ENCODE measurements at regions not wholly inside any gene's neighbourhood (a gene's known extent, or its start where the extent isn't known, plus 50 kb on each side); places are given as distances from the start of the nearest gene placed in this dataset.

DNA sequence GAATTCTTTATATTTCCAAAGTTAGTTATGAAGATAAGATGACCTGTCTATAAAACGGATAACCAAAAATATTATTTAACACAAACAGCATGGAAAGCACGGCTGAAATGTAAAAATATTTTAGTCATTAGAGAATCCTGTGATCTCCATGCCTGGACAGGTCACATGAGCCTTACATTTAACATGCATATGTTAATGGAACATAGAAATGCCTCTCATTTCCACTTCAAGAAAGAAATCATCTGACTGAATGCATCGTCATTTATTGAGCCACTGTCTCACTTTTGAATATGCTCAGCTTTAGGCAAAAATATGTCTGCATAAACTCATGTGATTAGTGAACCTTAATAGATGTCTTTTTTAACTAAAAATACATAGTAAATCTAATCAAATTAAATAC is 115.5 kb upstream of the COL24A1 start:
- no TSS peak for BruUV-seq (replicated peaks)
- ChIA-PET CTCF (no interaction called here), POLR2A (no interaction called here), RAD21 (ENCODE audit: low non-redundant PET in 1 of 2, low total read pairs in 2 of 2, uncharacterized antibody in 2 of 2, unreplicated experiment in 2 of 2) (no interaction called here)
- Histone ChIP-seq H3K9me2 (ENCODE audit: insufficient read depth) (no peaks in the 10 kb centered on the region), H3K4me1 (ENCODE audit: control insufficient read depth in 1 of 2, insufficient read depth in 2 of 2, low read length in 2 of 2) (no peaks in the 10 kb centered on the region), H3K27ac (ENCODE audit: low read depth, low read length) (no peak overlapping the region), H3K27me3 (ENCODE audit: insufficient read depth, low read length) (no peaks in the 10 kb centered on the region), H3K4me3 (replicated peaks in 1 of 2; ENCODE audit: low read depth in 1 of 2, low read length in 2 of 2) (no peak overlapping the region), H4K20me1 (ENCODE audit: insufficient read depth) (no peaks in the 10 kb centered on the region), H3K79me2 (ENCODE audit: insufficient read depth, low read length) (no peaks in the 10 kb centered on the region), H3K4me2 (ENCODE audit: low read length) (no peak overlapping the region), H2AFZ (ENCODE audit: low read depth, low read length, poor library complexity, severe bottlenecking) (no peak overlapping the region), H3K9ac (ENCODE audit: low read length) (no peak overlapping the region), H3K36me3 (ENCODE audit: control insufficient read depth in 1 of 2, insufficient read depth in 2 of 2, low read length in 2 of 2) (no peaks in the 10 kb centered on the region), H3K9me3 (ENCODE audit: control insufficient read depth in 1 of 2, insufficient read depth in 1 of 2, low read depth in 1 of 2, low read length in 2 of 2) (no peaks in the 10 kb centered on the region)
- no peak for ATAC-seq
- intact Hi-C loops (cut with micrococcal nuclease): no loop called here
- DNase-seq (ENCODE audit: low read depth, low spot score): no peak
- TF ChIP-seq, protein P1, sequence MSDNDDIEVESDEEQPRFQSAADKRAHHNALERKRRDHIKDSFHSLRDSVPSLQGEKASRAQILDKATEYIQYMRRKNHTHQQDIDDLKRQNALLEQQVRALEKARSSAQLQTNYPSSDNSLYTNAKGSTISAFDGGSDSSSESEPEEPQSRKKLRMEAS (IDR thresholded peaks at IDR 0.05): no peak
- no peak for TF ChIP-seq YY1 (IDR thresholded peaks at IDR 0.05; ENCODE audit: extremely low read depth, insufficient replicate concordance, low read depth, low read length)
- no peak for TF ChIP-seq EGR1 (IDR thresholded peaks at IDR 0.05; ENCODE audit: low read depth)
- TF ChIP-seq ZNF274 (IDR thresholded peaks at IDR 0.05; ENCODE audit: low read depth, low read length): no peak
- no peak for TF ChIP-seq EZH2phosphoT487 (IDR thresholded peaks at IDR 0.05; ENCODE audit: borderline replicate concordance)
- TF ChIP-seq, protein P2, sequence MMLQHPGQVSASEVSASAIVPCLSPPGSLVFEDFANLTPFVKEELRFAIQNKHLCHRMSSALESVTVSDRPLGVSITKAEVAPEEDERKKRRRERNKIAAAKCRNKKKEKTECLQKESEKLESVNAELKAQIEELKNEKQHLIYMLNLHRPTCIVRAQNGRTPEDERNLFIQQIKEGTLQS (IDR thresholded peaks at IDR 0.05): no peak
- TF ChIP-seq POLR2AphosphoS5 (IDR thresholded peaks at IDR 0.05; ENCODE audit: low read depth, low read length): no peak
- no peak for TF ChIP-seq CEBPB (IDR thresholded peaks at IDR 0.05; ENCODE audit: low read depth)
- TF ChIP-seq SP1 (IDR thresholded peaks at IDR 0.05; ENCODE audit: low read depth): no peak
- TF ChIP-seq, protein P3, sequence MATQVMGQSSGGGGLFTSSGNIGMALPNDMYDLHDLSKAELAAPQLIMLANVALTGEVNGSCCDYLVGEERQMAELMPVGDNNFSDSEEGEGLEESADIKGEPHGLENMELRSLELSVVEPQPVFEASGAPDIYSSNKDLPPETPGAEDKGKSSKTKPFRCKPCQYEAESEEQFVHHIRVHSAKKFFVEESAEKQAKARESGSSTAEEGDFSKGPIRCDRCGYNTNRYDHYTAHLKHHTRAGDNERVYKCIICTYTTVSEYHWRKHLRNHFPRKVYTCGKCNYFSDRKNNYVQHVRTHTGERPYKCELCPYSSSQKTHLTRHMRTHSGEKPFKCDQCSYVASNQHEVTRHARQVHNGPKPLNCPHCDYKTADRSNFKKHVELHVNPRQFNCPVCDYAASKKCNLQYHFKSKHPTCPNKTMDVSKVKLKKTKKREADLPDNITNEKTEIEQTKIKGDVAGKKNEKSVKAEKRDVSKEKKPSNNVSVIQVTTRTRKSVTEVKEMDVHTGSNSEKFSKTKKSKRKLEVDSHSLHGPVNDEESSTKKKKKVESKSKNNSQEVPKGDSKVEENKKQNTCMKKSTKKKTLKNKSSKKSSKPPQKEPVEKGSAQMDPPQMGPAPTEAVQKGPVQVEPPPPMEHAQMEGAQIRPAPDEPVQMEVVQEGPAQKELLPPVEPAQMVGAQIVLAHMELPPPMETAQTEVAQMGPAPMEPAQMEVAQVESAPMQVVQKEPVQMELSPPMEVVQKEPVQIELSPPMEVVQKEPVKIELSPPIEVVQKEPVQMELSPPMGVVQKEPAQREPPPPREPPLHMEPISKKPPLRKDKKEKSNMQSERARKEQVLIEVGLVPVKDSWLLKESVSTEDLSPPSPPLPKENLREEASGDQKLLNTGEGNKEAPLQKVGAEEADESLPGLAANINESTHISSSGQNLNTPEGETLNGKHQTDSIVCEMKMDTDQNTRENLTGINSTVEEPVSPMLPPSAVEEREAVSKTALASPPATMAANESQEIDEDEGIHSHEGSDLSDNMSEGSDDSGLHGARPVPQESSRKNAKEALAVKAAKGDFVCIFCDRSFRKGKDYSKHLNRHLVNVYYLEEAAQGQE (IDR thresholded peaks at IDR 0.05; ENCODE audit: low read depth): no peak
- TF ChIP-seq ELF1 (IDR thresholded peaks at IDR 0.05; ENCODE audit: borderline replicate concordance, low read depth): no peak

All from HCT116 (cell line).